BJ (cell line): ENCODE measurements at regions not wholly inside any gene's neighbourhood (a gene's known extent, or its start where the extent isn't known, plus 50 kb on each side); places are given as distances from the start of the nearest gene placed in this dataset.

Experiments
- CTCF ChIA-PET: fragments of 350-600 bp; formaldehyde crosslinking; extraction: SDS; loops from one replicate; lab custom pipeline; 2021; ENCODE audit warnings: antibody characterized with exemption, inconsistent platforms; lab: Yijun Ruan, JAX
- POLR2A ChIA-PET: fragments of 300-600 bp; sonication (Branson Sonifier 250); formaldehyde crosslinking; extraction: SDS; loops from one replicate; lab custom pipeline; 2021; ENCODE audit warnings: antibody characterized with exemption; lab: Charles Lee
- DNase-seq: peaks from one replicate; pipeline ENCODE4 v3.0.0-alpha.2; 2011; ENCODE audit warnings: low read depth
- H3K27me3 ChIP-seq: 2 replicates; pipeline ENCODE4 v1.6.0; 2011; ENCODE audit warnings: low read length; ENCODE audit not compliant: control insufficient read depth, insufficient read depth
- H3K36me3 ChIP-seq: 2 replicates; pipeline ENCODE4 v1.5.1; 2011; ENCODE audit warnings: low read length; ENCODE audit not compliant: control insufficient read depth, insufficient read depth
- H3K4me3 ChIP-seq: 2 replicates; pipeline ENCODE4 v1.5.1; 2011; ENCODE audit warnings: low read depth, mild to moderate bottlenecking, control low read depth, low read length
- CTCF ChIP-seq: IDR thresholded peaks from 2 replicates; pipeline ENCODE4 v1.5.1; 2011; ENCODE audit warnings: low read depth, mild to moderate bottlenecking, control low read depth, inconsistent platforms, low read length, moderate library complexity; ENCODE audit not compliant: insufficient read depth

GRCh38 chr1:157291083-157291482 is 152.9 kb upstream of the ETV3 start:
- ChIA-PET CTCF (interaction anchor here (1.0 kb wide), 1 partner anchor 215 kb away, joined by 3 read pairs; no protein-coding TSS in a partner anchor), POLR2A (no interaction called here)
- Histone ChIP-seq H3K36me3 (no peaks in the 10 kb centered on the region), H3K27me3 (no peaks in the 10 kb centered on the region), H3K4me3 (no peak overlapping the region)
- TF ChIP-seq CTCF, result no peak
- DNase-seq, result no peak

GRCh38 chr1:157289424-157290105 is 151.4 kb upstream of the ETV3 start:
- no peak overlapping the region for H3K4me3 ChIP-seq
- no peaks in the 10 kb centered on the region for H3K36me3 ChIP-seq
- no peaks in the 10 kb centered on the region for H3K27me3 ChIP-seq
- no peak for TF ChIP-seq CTCF
- CTCF ChIA-PET, result no interaction called here
- POLR2A ChIA-PET, result no interaction called here
- DNase-seq, result no peak

- no peak for TF ChIP-seq CTCF
- Histone ChIP-seq H3K4me3 (no peak overlapping the region), H3K27me3 (no peaks in the 10 kb centered on the region), H3K36me3 (no peaks in the 10 kb centered on the region)
- ChIA-PET POLR2A (no interaction called here), CTCF (no interaction called here)
- no peak for DNase-seq
Observed at GRCh38 chr1:157288996-157289395, 150.8 kb upstream of the ETV3 start.

GRCh38 chr1:157288492-157288891 is 150.3 kb upstream of the ETV3 start:
- TF ChIP-seq CTCF, result no peak
- no peaks in the 10 kb centered on the region for H3K36me3 ChIP-seq
- DNase-seq, result no peak
- no peaks in the 10 kb centered on the region for H3K27me3 ChIP-seq
- ChIA-PET CTCF (no interaction called here), POLR2A (no interaction called here)
- H3K4me3 ChIP-seq, result no peak overlapping the region

- H3K27me3 ChIP-seq, result no peaks in the 10 kb centered on the region
- no peak for DNase-seq
- no peaks in the 10 kb centered on the region for H3K36me3 ChIP-seq
- ChIA-PET POLR2A (no interaction called here), CTCF (no interaction called here)
- H3K4me3 ChIP-seq, result no peak overlapping the region
- no peak for TF ChIP-seq CTCF
Observed at GRCh38 chr1:157288006-157288405, 149.8 kb upstream of the ETV3 start.
